IMR-90 (cell line): ENCODE measurements at regions not wholly inside any gene's neighbourhood (a gene's known extent, or its start where the extent isn't known, plus 50 kb on each side); places are given as distances from the start of the nearest gene placed in this dataset.

Source experiments
- ATAC-seq: fragments of 200-7000 bp; cut with Tn5 transposase; 2 replicates; pipeline ENCODE4 v1.9.1; 2020; ENCODE audit warnings: low read depth, mild to moderate bottlenecking, moderate library complexity
- BruUV-seq: library from RNA; stranded (reverse); fragments of 400-500 nt; replicated peaks from 2 replicates; lab custom pipeline; 2021; lab: Mats Ljungman, UMichigan
- CTCF ChIA-PET: fragments of 300-600 bp; formaldehyde crosslinking; extraction: SDS; loops from one replicate; lab custom pipeline; 2021; ENCODE audit warnings: antibody characterized with exemption; lab: Yijun Ruan, JAX
- POLR2A ChIA-PET: fragments of 300-600 bp; sonication (Branson Sonifier 250); formaldehyde crosslinking; loops from one replicate; lab custom pipeline; 2022; ENCODE audit warnings: antibody characterized with exemption; ENCODE audit not compliant: unreplicated experiment; lab: Charles Lee
- DNase-seq: peaks from one replicate; pipeline ENCODE4 v3.0.0; 2013
- H2AFZ ChIP-seq: replicated peaks from 2 replicates; pipeline ENCODE3; 2013; ENCODE audit warnings: low read length, mild to moderate bottlenecking; ENCODE audit not compliant: poor library complexity
- H2AK5ac ChIP-seq: 2 replicates; pipeline ENCODE4 v1.6.1; 2013; ENCODE audit warnings: low read depth, low read length, inconsistent platforms
- H2AK9ac ChIP-seq: replicated peaks from 2 replicates; pipeline ENCODE3; 2013; ENCODE audit warnings: mild to moderate bottlenecking, low read depth, low read length, moderate library complexity; ENCODE audit not compliant: poor library complexity
- H2BK120ac ChIP-seq: 2 replicates; pipeline ENCODE4 v1.6.1; 2013; ENCODE audit warnings: low read depth, low read length, inconsistent platforms
- H2BK15ac ChIP-seq: 3 replicates; pipeline ENCODE4 v1.6.1; 2013; ENCODE audit warnings: low read depth, low read length, inconsistent platforms
- H2BK20ac ChIP-seq: 2 replicates; pipeline ENCODE4 v1.6.1; 2013; ENCODE audit warnings: low read depth, mild to moderate bottlenecking, inconsistent platforms, low read length, moderate library complexity
- H2BK5ac ChIP-seq: 2 replicates; pipeline ENCODE4 v1.6.1; 2013; ENCODE audit warnings: mild to moderate bottlenecking, low read depth, low read length, inconsistent platforms; ENCODE audit not compliant: poor library complexity, severe bottlenecking
- H3K14ac ChIP-seq: replicated peaks from 2 replicates; pipeline ENCODE4 v1.6.1; 2013; ENCODE audit warnings: low read depth, low read length, inconsistent platforms
- H3K18ac ChIP-seq: 2 replicates; pipeline ENCODE4 v1.6.1; 2013; ENCODE audit warnings: low read depth, low read length, control low read depth
- H3K23ac ChIP-seq: 2 replicates; pipeline ENCODE4 v1.6.1; 2013; ENCODE audit warnings: low read depth, low read length, inconsistent platforms
- H3K27ac ChIP-seq: 2 replicates; pipeline ENCODE4 v1.5.1; 2013; ENCODE audit warnings: mild to moderate bottlenecking, control low read depth, low read length; ENCODE audit not compliant: insufficient read depth
- H3K27me3 ChIP-seq: 2 replicates; pipeline ENCODE4 v1.6.1; 2013; ENCODE audit warnings: low read length; ENCODE audit not compliant: control insufficient read depth, insufficient read depth
- H3K36me3 ChIP-seq: 2 replicates; pipeline ENCODE4 v1.6.1; 2013; ENCODE audit warnings: low read length, mixed read lengths; ENCODE audit not compliant: control insufficient read depth, insufficient read depth
- H3K4ac ChIP-seq: 2 replicates; pipeline ENCODE4 v1.6.1; 2013; ENCODE audit warnings: low read depth, low read length, inconsistent platforms
- H3K4me1 ChIP-seq: 2 replicates; pipeline ENCODE4 v1.6.1; 2013; ENCODE audit warnings: low read length, mixed read lengths; ENCODE audit not compliant: control insufficient read depth, insufficient read depth
- H3K4me2 ChIP-seq: 2 replicates; pipeline ENCODE4 v1.6.1; 2013; ENCODE audit warnings: low read depth, mild to moderate bottlenecking, control low read depth, low read length, moderate library complexity
- H3K4me3 ChIP-seq: 2 replicates; pipeline ENCODE4 v1.5.1; 2013; ENCODE audit warnings: low read depth, mild to moderate bottlenecking, control low read depth, low read length, moderate library complexity; ENCODE audit not compliant: insufficient read depth
- H3K56ac ChIP-seq: 2 replicates; pipeline ENCODE4 v1.6.1; 2013; ENCODE audit warnings: low read length, inconsistent platforms; ENCODE audit not compliant: insufficient read depth; ENCODE audit errors: extremely low read depth
- H3K79me1 ChIP-seq, 2 experiments: 2 replicates each; pipeline ENCODE4 v1.6.1; 2013; ENCODE audit warnings: low read length in 2 of 2, inconsistent platforms in 1 of 2, low read depth in 1 of 2
- H3K9ac ChIP-seq: 2 replicates; pipeline ENCODE4 v1.6.1; 2013; ENCODE audit warnings: low read depth, low read length, control low read depth
- H3K9me1 ChIP-seq: 2 replicates; pipeline ENCODE4 v1.6.1; 2013; ENCODE audit warnings: low read length, inconsistent platforms; ENCODE audit not compliant: insufficient read depth
- H3K9me3 ChIP-seq: 2 replicates; pipeline ENCODE4 v1.6.1; 2013; ENCODE audit warnings: low read length; ENCODE audit not compliant: control insufficient read depth, insufficient read depth
- H4K20me1 ChIP-seq: 2 replicates; pipeline ENCODE4 v1.6.1; 2013; ENCODE audit warnings: low read length, inconsistent platforms; ENCODE audit not compliant: insufficient read depth
- H4K5ac ChIP-seq: 2 replicates; pipeline ENCODE4 v1.6.1; 2013; ENCODE audit warnings: mild to moderate bottlenecking, low read depth, low read length, control low read depth
- H4K8ac ChIP-seq, 2 experiments: 2 replicates each; pipeline ENCODE4 v1.6.1; 2013; ENCODE audit warnings: low read depth in 2 of 2, low read length in 2 of 2, control low read depth in 1 of 2, inconsistent platforms in 1 of 2
- H4K91ac ChIP-seq: 2 replicates; pipeline ENCODE4 v1.6.1; 2013; ENCODE audit warnings: low read depth, low read length, inconsistent platforms; ENCODE audit not compliant: insufficient read depth
- ELK1 ChIP-seq: fragments of 150-350 bp; IDR thresholded peaks from 2 replicates; pipeline ENCODE4 v1.6.1; 2016; ENCODE audit warnings: low read depth, mild to moderate bottlenecking, low read length, moderate library complexity, borderline replicate concordance
- WGBS, 2 experiments: methylation state at CpG; one replicate each; pipeline versions ENCODE4 v1.1.5 to v1.1.7; 2013; ENCODE audit warnings: missing lambda C conversion rate in 2 of 2; ENCODE audit not compliant: insufficient read length in 1 of 2; ENCODE audit errors: extremely low coverage in 2 of 2; 5-methylcytosine and 5-hydroxymethylcytosine counted together
- dilution Hi-C: fragments of 300-500 bp; cut with HindIII; formaldehyde crosslinking; loops from one replicate; pipeline ENCODE4 v1.14.3; 2018; ENCODE audit warnings: low sequenced_read_pairs; ENCODE audit not compliant: unreplicated experiment
- in situ Hi-C: fragments of 300-500 bp; cut with MboI; formaldehyde crosslinking; loops from 3 replicates; pipeline ENCODE4 v1.14.3; 2019; ENCODE audit warnings: low sequenced_read_pairs, inconsistent platforms, mixed read lengths
- intact Hi-C: fragments of 100-400 bp; cut with micrococcal nuclease; formaldehyde crosslinking; loops from 2 replicates; pipeline ENCODE4 v1.10.0; 2022
- TF ChIP-seq, protein P1 (sequence below): conservative IDR thresholded peaks from 2 replicates; pipeline ENCODE4 v1.5.1; 2012; ENCODE audit warnings: mild to moderate bottlenecking, low read depth, low read length, improper control_type of control experiment

DNA sequence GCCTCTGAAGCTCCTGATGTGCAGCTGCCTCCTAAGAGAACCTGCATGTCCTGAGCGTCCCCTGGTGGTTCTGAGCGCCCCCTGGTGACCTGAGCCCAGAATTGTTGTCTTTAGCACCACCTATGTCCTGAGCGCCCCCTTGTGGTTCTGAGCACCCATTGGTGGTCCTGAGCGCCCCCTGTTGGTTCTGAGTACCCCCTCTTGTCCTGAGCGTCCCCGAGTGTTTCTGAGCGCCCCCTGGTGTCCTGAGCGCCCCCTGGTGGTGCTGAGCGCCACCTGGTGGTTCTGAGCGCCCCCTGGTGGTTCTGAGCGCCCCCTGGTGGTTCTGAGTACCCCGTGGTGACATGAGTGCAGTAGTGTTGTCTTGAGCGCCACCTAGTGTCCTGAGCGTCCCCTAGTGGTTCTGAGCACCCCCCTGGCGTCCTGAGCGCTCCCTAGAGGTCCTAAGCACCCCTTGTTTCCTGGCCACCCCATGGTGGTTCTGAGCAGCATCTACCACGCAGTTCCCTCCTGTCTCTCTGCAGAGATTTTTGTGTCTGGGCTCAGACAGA lies 782.5 kb downstream of the TMEM121 start:
- Histone ChIP-seq H4K20me1 (no peaks in the 10 kb centered on the region), H3K14ac (no peak overlapping the region), H3K56ac (no peak overlapping the region), H3K27me3 (no peaks in the 10 kb centered on the region), H2AK5ac (no peak overlapping the region), H3K4ac (no peak overlapping the region), H2BK20ac (no peak overlapping the region), H3K4me3 (no peak overlapping the region), H4K91ac (no peak overlapping the region), H2BK5ac (no peak overlapping the region), H3K9me3 (peaks cover 16% of the 10 kb centered on the region; the same call in 1 of the 2 replicates), H4K8ac (no peak overlapping the region), H3K79me1 (no peaks in the 10 kb centered on the region), H3K4me1 (no peaks in the 10 kb centered on the region), H3K18ac (no peak overlapping the region), H3K23ac (no peak overlapping the region), H4K5ac (no peak overlapping the region), H3K27ac (no peak overlapping the region), H2BK15ac (no peak overlapping the region), H2AFZ (no peak overlapping the region), H2AK9ac (no peak overlapping the region), H3K36me3 (no peaks in the 10 kb centered on the region), H3K4me2 (no peak overlapping the region), H3K9me1 (no peaks in the 10 kb centered on the region), H2BK120ac (no peak overlapping the region), H3K9ac (no peak overlapping the region)
- BruUV-seq: no TSS peak
- in situ Hi-C loops: no loop called here
- DNase-seq (no peak), ATAC-seq (no peak)
- TF ChIP-seq, protein P1, sequence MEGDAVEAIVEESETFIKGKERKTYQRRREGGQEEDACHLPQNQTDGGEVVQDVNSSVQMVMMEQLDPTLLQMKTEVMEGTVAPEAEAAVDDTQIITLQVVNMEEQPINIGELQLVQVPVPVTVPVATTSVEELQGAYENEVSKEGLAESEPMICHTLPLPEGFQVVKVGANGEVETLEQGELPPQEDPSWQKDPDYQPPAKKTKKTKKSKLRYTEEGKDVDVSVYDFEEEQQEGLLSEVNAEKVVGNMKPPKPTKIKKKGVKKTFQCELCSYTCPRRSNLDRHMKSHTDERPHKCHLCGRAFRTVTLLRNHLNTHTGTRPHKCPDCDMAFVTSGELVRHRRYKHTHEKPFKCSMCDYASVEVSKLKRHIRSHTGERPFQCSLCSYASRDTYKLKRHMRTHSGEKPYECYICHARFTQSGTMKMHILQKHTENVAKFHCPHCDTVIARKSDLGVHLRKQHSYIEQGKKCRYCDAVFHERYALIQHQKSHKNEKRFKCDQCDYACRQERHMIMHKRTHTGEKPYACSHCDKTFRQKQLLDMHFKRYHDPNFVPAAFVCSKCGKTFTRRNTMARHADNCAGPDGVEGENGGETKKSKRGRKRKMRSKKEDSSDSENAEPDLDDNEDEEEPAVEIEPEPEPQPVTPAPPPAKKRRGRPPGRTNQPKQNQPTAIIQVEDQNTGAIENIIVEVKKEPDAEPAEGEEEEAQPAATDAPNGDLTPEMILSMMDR: 0 out of 2 replicates have a peak, but pooled peaks have one; percentile 29
- TF ChIP-seq ELK1: no peak
- ChIA-PET POLR2A (no interaction called here), CTCF (no interaction called here)
- 31% methylated on average over 7 of the region's 17 CpGs; no CpG with 5 or more reads in 1 of the 2 experiments for WGBS, 2 experiments
- intact Hi-C loops: no loop called here
- dilution Hi-C loops: no loop called here
